ENCODE measurements at regions not wholly inside any gene's neighbourhood (a gene's known extent, or its start where the extent isn't known, plus 50 kb on each side); places are given as distances from the start of the nearest gene placed in this dataset.

- no peak for TF ChIP-seq CTCF (IDR thresholded peaks at IDR 0.05; ENCODE audit: low read depth, low read length)
- H3K4me3 ChIP-seq (replicated peaks in 1 of 2; ENCODE audit: low read depth in 2 of 2, low read length in 2 of 2) = no peak overlapping the region
- no peak for DNase-seq (ENCODE audit: low read depth in 2 of 2)
Measured at GRCh38 chr11:19597876-19598275, 114.8 kb upstream of the NAV2 start.

DNA sequence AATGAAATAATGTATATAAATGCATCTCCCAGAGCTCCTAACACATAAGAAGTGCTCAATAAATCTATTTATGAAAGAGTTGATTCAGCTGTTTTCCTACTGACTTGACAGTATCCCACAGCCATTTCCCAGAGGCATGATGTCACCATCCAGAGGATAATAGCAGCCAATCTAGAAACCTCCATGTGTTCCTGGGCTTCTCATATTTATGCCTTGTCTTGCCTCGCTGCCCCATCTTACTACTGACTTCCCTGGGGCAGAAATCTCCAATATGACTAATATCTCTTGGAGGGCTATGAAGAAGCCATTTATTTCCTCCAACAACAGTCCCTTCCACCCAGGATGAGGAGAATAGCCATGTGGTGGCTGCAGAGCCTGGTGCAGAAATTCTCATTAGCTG is 115.4 kb upstream of the NAV2 start:
- no peak overlapping the region for H3K4me3 ChIP-seq (replicated peaks in 1 of 2; ENCODE audit: low read depth in 2 of 2, low read length in 2 of 2)
- peak; percentile 50 to 76 for DNase-seq (ENCODE audit: low read depth in 2 of 2)
- no peak for TF ChIP-seq CTCF (IDR thresholded peaks at IDR 0.05; ENCODE audit: low read depth, low read length)

DNA sequence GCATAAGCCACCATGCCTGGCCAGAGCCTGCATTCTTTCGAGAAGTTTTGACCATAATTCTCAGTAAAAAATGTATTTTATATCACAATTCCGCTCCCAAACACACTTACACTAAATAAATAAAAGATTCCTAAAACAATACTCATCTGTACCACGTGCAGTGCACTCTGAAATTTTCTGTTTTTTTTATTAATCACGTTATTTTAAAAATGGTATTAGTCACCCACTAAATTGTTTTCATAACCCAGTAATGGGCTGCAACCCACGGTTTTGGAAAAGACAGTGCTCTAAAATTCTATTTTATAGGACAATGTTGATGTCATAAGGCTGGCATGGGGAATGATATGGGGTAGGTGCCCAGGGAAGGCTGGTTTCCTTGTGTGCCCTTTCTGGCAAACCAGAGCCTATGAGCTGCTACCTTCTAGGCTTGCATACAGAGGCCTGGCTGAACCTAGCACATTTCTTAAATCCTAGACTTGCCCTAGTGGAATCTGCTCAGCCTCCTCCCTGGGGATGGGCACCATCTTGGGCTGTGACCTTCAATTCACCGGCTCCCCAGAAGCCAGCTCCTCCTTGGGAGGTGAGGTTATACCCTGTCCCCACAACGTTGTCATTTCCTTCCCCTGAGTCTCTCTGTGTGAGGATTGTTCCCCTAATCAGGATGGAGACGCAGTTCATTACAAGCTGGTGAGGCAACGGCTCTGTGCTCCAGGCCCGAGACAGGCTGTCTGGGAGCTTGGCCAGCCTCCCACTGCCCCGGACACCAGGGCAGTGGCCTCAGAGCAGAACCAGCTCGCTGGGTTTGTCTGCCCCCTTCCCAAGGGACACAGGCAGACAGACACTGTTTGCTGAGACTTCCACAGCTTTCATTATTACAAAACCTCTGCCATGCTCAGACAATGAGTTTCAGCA is 116.5 kb upstream of the NAV2 start:
- DNase-seq (ENCODE audit: low read depth in 2 of 2) = peak; percentile 81 to 93
- TF ChIP-seq CTCF (IDR thresholded peaks at IDR 0.05; ENCODE audit: low read depth, low read length) = no peak
- no peak overlapping the region for H3K4me3 ChIP-seq (replicated peaks in 1 of 2; ENCODE audit: low read depth in 2 of 2, low read length in 2 of 2)

DNA sequence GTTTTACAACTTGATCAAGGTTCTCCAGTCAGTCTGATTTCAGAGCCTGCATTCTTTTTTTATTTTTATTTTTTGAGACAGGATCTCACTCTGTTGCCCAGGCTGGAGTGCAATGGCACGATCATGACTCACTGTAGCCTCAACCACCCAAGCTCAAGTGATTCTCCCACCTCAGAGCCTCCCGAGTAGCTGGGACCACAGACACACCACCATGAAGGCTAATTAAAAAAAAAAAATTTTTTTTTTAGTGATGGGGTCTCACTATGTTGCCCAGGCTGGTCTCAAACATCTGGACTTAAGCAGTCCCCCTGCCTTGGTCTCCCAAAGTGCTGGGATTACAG is 117.2 kb upstream of the NAV2 start:
- no peak for DNase-seq (ENCODE audit: low read depth in 2 of 2)
- TF ChIP-seq CTCF (IDR thresholded peaks at IDR 0.05; ENCODE audit: low read depth, low read length) = no peak
- no peak overlapping the region for H3K4me3 ChIP-seq (replicated peaks in 1 of 2; ENCODE audit: low read depth in 2 of 2, low read length in 2 of 2)

- H3K4me3 ChIP-seq (replicated peaks in 1 of 2; ENCODE audit: low read depth in 2 of 2, low read length in 2 of 2) = no peak overlapping the region
- TF ChIP-seq CTCF (IDR thresholded peaks at IDR 0.05; ENCODE audit: low read depth, low read length) = no peak
- no peak for DNase-seq (ENCODE audit: low read depth in 2 of 2)
Measured at GRCh38 chr11:19594326-19594725, 118.3 kb upstream of the NAV2 start.

GRCh38 chr11:19592842-19593241 is 119.8 kb upstream of the NAV2 start:
- DNase-seq (ENCODE audit: low read depth in 2 of 2) = no peak
- TF ChIP-seq CTCF (IDR thresholded peaks at IDR 0.05; ENCODE audit: low read depth, low read length) = no peak
- H3K4me3 ChIP-seq (replicated peaks in 1 of 2; ENCODE audit: low read depth in 2 of 2, low read length in 2 of 2) = no peak overlapping the region
